H1 (cell line): ENCODE measurements at regions not wholly inside any gene's neighbourhood (a gene's known extent, or its start where the extent isn't known, plus 50 kb on each side); places are given as distances from the start of the nearest gene placed in this dataset.

ENCODE experiments used
- BRCA1 ChIP-seq: IDR thresholded peaks from 2 replicates; pipeline ENCODE4 v1.6.1; 2012; ENCODE audit warnings: low read depth, low read length, improper control_type of control experiment
- EGR1 ChIP-seq: IDR thresholded peaks from 2 replicates; pipeline ENCODE4 v1.6.1; 2011; ENCODE audit warnings: low read depth, low read length, borderline replicate concordance
- EZH2 ChIP-seq: fragments of 200-600 bp; sonication (generic); IDR thresholded peaks from 2 replicates; pipeline ENCODE4 v1.7.1; 2012; ENCODE audit warnings: low read depth, mild to moderate bottlenecking, moderate library complexity, low read length, inconsistent platforms; ENCODE audit not compliant: severe bottlenecking
- JUN ChIP-seq: IDR thresholded peaks from 2 replicates; pipeline ENCODE4 v1.6.1; 2011; ENCODE audit warnings: low read depth, mild to moderate bottlenecking, improper control_type of control experiment, low read length
- PHF8 ChIP-seq: fragments of 200-600 bp; sonication (generic); conservative IDR thresholded peaks from 2 replicates; pipeline ENCODE4 v1.7.1; 2012; ENCODE audit warnings: low read depth, mild to moderate bottlenecking, inconsistent platforms, low read length, moderate library complexity
- POU5F1 ChIP-seq: IDR thresholded peaks from 2 replicates; pipeline ENCODE4 v1.6.1; 2011; ENCODE audit warnings: low read depth, mild to moderate bottlenecking, low read length, moderate library complexity
- RFX5 ChIP-seq: IDR thresholded peaks from 2 replicates; pipeline ENCODE4 v1.6.1; 2011; ENCODE audit warnings: low read depth, low read length, improper control_type of control experiment, borderline replicate concordance
- TAF1 ChIP-seq: IDR thresholded peaks from 2 replicates; pipeline ENCODE4 v1.6.1; 2011; ENCODE audit warnings: mild to moderate bottlenecking, low read depth, low read length
- ZNF274 ChIP-seq: IDR thresholded peaks from 2 replicates; pipeline ENCODE4 v1.7.0; 2012; ENCODE audit warnings: low read length, borderline replicate concordance; ENCODE audit errors: extremely low read depth
- TF ChIP-seq, protein P1 (sequence below), 3 experiments: IDR thresholded peaks; 1 replicate in 2 of 3; 2 replicates in 1 of 3; pipeline versions ENCODE4 v1.5.1 to v1.6.1; 2011; ENCODE audit warnings: low read length in 3 of 3, mild to moderate bottlenecking in 3 of 3, inconsistent platforms in 2 of 3, low read depth in 1 of 3, moderate library complexity in 1 of 3; ENCODE audit not compliant: insufficient read depth in 1 of 3; ENCODE audit errors: control extremely low read depth in 1 of 3
- TF ChIP-seq, protein P2 (sequence below): IDR thresholded peaks from 2 replicates; pipeline ENCODE4 v1.6.1; 2011; ENCODE audit warnings: low read length, improper control_type of control experiment
- TF ChIP-seq, protein P3 (sequence below): IDR thresholded peaks from 2 replicates; pipeline ENCODE4 v1.6.1; 2012; ENCODE audit warnings: inconsistent platforms

DNA sequence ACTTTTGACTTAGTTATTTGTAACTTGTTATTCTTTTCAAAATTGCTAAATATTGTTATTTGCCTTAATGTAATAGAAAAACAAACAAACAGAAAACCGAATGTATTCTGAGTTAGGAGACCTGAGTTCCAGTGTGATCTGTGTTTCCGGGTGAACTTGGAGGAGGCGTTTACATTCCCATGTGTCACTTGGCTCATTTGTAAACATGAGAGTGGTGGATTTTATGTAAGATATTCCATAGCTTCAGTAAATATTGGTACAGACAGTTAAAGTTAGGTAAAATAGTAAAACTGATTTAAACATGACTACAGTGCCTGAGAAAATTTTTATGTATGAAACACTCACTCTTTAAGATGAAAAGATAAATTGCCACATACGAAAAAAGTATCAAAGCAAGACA is 287.3 kb upstream of the POU1F1 start:
- TF ChIP-seq BRCA1 (no peak), PHF8 (no peak), EZH2 (no peak), RFX5 (no peak), POU5F1 (no peak), EGR1 (no peak), TAF1 (no peak), JUN (no peak), ZNF274 (no peak)
- TF ChIP-seq, protein P1, sequence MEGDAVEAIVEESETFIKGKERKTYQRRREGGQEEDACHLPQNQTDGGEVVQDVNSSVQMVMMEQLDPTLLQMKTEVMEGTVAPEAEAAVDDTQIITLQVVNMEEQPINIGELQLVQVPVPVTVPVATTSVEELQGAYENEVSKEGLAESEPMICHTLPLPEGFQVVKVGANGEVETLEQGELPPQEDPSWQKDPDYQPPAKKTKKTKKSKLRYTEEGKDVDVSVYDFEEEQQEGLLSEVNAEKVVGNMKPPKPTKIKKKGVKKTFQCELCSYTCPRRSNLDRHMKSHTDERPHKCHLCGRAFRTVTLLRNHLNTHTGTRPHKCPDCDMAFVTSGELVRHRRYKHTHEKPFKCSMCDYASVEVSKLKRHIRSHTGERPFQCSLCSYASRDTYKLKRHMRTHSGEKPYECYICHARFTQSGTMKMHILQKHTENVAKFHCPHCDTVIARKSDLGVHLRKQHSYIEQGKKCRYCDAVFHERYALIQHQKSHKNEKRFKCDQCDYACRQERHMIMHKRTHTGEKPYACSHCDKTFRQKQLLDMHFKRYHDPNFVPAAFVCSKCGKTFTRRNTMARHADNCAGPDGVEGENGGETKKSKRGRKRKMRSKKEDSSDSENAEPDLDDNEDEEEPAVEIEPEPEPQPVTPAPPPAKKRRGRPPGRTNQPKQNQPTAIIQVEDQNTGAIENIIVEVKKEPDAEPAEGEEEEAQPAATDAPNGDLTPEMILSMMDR (IDR thresholded peaks at IDR 0.05; ENCODE audit: control extremely low read depth in 1 of 3, insufficient read depth in 1 of 3, low read depth in 1 of 3, low read length in 3 of 3) = no peak
- TF ChIP-seq, protein P2, sequence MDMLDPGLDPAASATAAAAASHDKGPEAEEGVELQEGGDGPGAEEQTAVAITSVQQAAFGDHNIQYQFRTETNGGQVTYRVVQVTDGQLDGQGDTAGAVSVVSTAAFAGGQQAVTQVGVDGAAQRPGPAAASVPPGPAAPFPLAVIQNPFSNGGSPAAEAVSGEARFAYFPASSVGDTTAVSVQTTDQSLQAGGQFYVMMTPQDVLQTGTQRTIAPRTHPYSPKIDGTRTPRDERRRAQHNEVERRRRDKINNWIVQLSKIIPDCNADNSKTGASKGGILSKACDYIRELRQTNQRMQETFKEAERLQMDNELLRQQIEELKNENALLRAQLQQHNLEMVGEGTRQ = no peak
- TF ChIP-seq, protein P3, sequence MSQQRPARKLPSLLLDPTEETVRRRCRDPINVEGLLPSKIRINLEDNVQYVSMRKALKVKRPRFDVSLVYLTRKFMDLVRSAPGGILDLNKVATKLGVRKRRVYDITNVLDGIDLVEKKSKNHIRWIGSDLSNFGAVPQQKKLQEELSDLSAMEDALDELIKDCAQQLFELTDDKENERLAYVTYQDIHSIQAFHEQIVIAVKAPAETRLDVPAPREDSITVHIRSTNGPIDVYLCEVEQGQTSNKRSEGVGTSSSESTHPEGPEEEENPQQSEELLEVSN = no peak
